ENCODE measurements at regions not wholly inside any gene's neighbourhood (a gene's known extent, or its start where the extent isn't known, plus 50 kb on each side); places are given as distances from the start of the nearest gene placed in this dataset.

- Mint-ChIP-seq H3K27me3 (ENCODE audit: low read depth) (no peaks in the 10 kb centered on the region), H3K9me3 (peaks cover 13% of the 10 kb centered on the region), H3K4me3 (no peak overlapping the region), H3K27ac (ENCODE audit: unreplicated experiment) (no peak overlapping the region), H3K36me3 (ENCODE audit: low read depth) (no peaks in the 10 kb centered on the region), H3K4me1 (peaks cover 54% of the 10 kb centered on the region)
- no peak for TF ChIP-seq CTCF (conservative IDR thresholded peaks at IDR 0.05)
- DNase-seq (ENCODE audit: low read depth, low spot score) = no peak
Measured at GRCh38 chrX:13201605-13202219, 118.1 kb downstream of the ATXN3L start.

GRCh38 chrX:13200398-13200797, 119.5 kb downstream of the ATXN3L start:
- Mint-ChIP-seq H3K9me3 (peaks cover 13% of the 10 kb centered on the region), H3K27ac (ENCODE audit: unreplicated experiment) (no peak overlapping the region), H3K36me3 (ENCODE audit: low read depth) (no peaks in the 10 kb centered on the region), H3K27me3 (ENCODE audit: low read depth) (no peaks in the 10 kb centered on the region), H3K4me1 (peaks cover 54% of the 10 kb centered on the region), H3K4me3 (no peak overlapping the region)
- no peak for DNase-seq (ENCODE audit: low read depth, low spot score)
- TF ChIP-seq CTCF (conservative IDR thresholded peaks at IDR 0.05) = no peak

- no peak for TF ChIP-seq CTCF (conservative IDR thresholded peaks at IDR 0.05)
- no peaks in the 10 kb centered on the region for H3K36me3 Mint-ChIP-seq (ENCODE audit: low read depth)
- no peaks in the 10 kb centered on the region for H3K27me3 Mint-ChIP-seq (ENCODE audit: low read depth)
- no peak overlapping the region for H3K27ac Mint-ChIP-seq (ENCODE audit: unreplicated experiment)
- no peak for DNase-seq (ENCODE audit: low read depth, low spot score)
- H3K4me1 Mint-ChIP-seq = peaks cover 53% of the 10 kb centered on the region
- H3K4me3 Mint-ChIP-seq = no peak overlapping the region
- peaks cover 11% of the 10 kb centered on the region for H3K9me3 Mint-ChIP-seq
Measured at GRCh38 chrX:13198762-13199064, 121.1 kb downstream of the ATXN3L start.

- Mint-ChIP-seq H3K4me1 (peaks cover 48% of the 10 kb centered on the region), H3K27me3 (ENCODE audit: low read depth) (no peaks in the 10 kb centered on the region), H3K27ac (ENCODE audit: unreplicated experiment) (peak overlapping the region; percentile 85), H3K36me3 (ENCODE audit: low read depth) (no peaks in the 10 kb centered on the region), H3K4me3 (no peak overlapping the region), H3K9me3 (peaks cover 11% of the 10 kb centered on the region)
- no peak for DNase-seq (ENCODE audit: low read depth, low spot score)
- TF ChIP-seq CTCF (conservative IDR thresholded peaks at IDR 0.05) = no peak
Measured at GRCh38 chrX:13198056-13198761, 121.6 kb downstream of the ATXN3L start.

GRCh38 chrX:13196782-13197181, 123.1 kb downstream of the ATXN3L start:
- no peak for TF ChIP-seq CTCF (conservative IDR thresholded peaks at IDR 0.05)
- no peak for DNase-seq (ENCODE audit: low read depth, low spot score)
- no peak overlapping the region for H3K4me3 Mint-ChIP-seq
- H3K27me3 Mint-ChIP-seq (ENCODE audit: low read depth) = no peaks in the 10 kb centered on the region
- no peak overlapping the region for H3K27ac Mint-ChIP-seq (ENCODE audit: unreplicated experiment)
- peaks cover 11% of the 10 kb centered on the region for H3K9me3 Mint-ChIP-seq
- no peaks in the 10 kb centered on the region for H3K36me3 Mint-ChIP-seq (ENCODE audit: low read depth)
- peaks cover 41% of the 10 kb centered on the region for H3K4me1 Mint-ChIP-seq
